Fibroblast of skin of right biceps (primary cell): ENCODE measurements at regions not wholly inside any gene's neighbourhood (a gene's known extent, or its start where the extent isn't known, plus 50 kb on each side); places are given as distances from the start of the nearest gene placed in this dataset.
A peak's percentile ranks its signal among the peaks of the same experiment; 100 is the strongest.

Source experiments
- DNase-seq: peaks from one replicate; pipeline ENCODE4 v3.0.0-alpha.2; 2013

- DNase-seq = peak; percentile 72
These were observed 366.9 kb downstream of the DEPDC1B start for GRCh38 chr5:60333005-60333571.

GRCh38 chr5:60332244-60333004, 367.5 kb downstream of the DEPDC1B start:
- peak; percentile 77 for DNase-seq

- no peak for DNase-seq
These were observed 369.7 kb downstream of the DEPDC1B start for GRCh38 chr5:60330236-60330635.

GRCh38 chr5:60325870-60326269, 374.1 kb downstream of the DEPDC1B start:
- DNase-seq = no peak

- DNase-seq = no peak
These were observed 376.4 kb downstream of the DEPDC1B start for GRCh38 chr5:60323596-60323995.

- DNase-seq = no peak
These were observed 387.9 kb downstream of the DEPDC1B start for GRCh38 chr5:60312098-60312497.

GRCh38 chr5:60299944-60300343, 400.0 kb downstream of the DEPDC1B start:
- no peak for DNase-seq

GRCh38 chr5:60297658-60298057, 402.3 kb downstream of the DEPDC1B start:
- DNase-seq = no peak

GRCh38 chr5:60295423-60295822, 401.9 kb upstream of the PDE4D start:
- DNase-seq = peak; percentile 26

- DNase-seq = no peak
These were observed 400.0 kb upstream of the PDE4D start for GRCh38 chr5:60293518-60293917.

GRCh38 chr5:60287174-60287771, 393.7 kb upstream of the PDE4D start:
- peak; percentile 59 for DNase-seq

GRCh38 chr5:60285910-60286309, 392.4 kb upstream of the PDE4D start:
- DNase-seq = no peak

- DNase-seq = no peak
These were observed 387.4 kb upstream of the PDE4D start for GRCh38 chr5:60280943-60281342.

- no peak for DNase-seq
These were observed 384.4 kb upstream of the PDE4D start for GRCh38 chr5:60277941-60278340.

GRCh38 chr5:60274747-60275146, 381.2 kb upstream of the PDE4D start:
- DNase-seq = no peak

GRCh38 chr5:60271517-60271916, 378.0 kb upstream of the PDE4D start:
- no peak for DNase-seq

GRCh38 chr5:60267907-60268306, 374.4 kb upstream of the PDE4D start:
- no peak for DNase-seq

GRCh38 chr5:60263346-60263745, 369.8 kb upstream of the PDE4D start:
- DNase-seq = no peak

GRCh38 chr5:60262576-60263295, 369.2 kb upstream of the PDE4D start:
- no peak for DNase-seq

GRCh38 chr5:60261732-60262131, 368.2 kb upstream of the PDE4D start:
- no peak for DNase-seq

- no peak for DNase-seq
These were observed 367.1 kb upstream of the PDE4D start for GRCh38 chr5:60260658-60261057.

- no peak for DNase-seq
These were observed 366.2 kb upstream of the PDE4D start for GRCh38 chr5:60259730-60260129.

GRCh38 chr5:60257596-60258271, 364.2 kb upstream of the PDE4D start:
- no peak for DNase-seq
